ENCODE measurements at regions not wholly inside any gene's neighbourhood (a gene's known extent, or its start where the extent isn't known, plus 50 kb on each side); places are given as distances from the start of the nearest gene placed in this dataset.

GRCh38 chr9:16236882-16237281 lies 633.6 kb downstream of the BNC2 start:
- DNase-seq (ENCODE audit: low read depth in 2 of 2) = no peak

- no peak for DNase-seq (ENCODE audit: low read depth in 2 of 2)
Observed at GRCh38 chr9:16238623-16239138, 631.8 kb downstream of the BNC2 start.

- DNase-seq (ENCODE audit: low read depth in 2 of 2) = no peak
Observed at GRCh38 chr9:16241231-16241630, 629.2 kb downstream of the BNC2 start.

- DNase-seq (ENCODE audit: low read depth in 2 of 2) = no peak
Observed at GRCh38 chr9:16243798-16244197, 626.7 kb downstream of the BNC2 start.

GRCh38 chr9:16245756-16246440 lies 624.6 kb downstream of the BNC2 start:
- no peak for DNase-seq (ENCODE audit: low read depth in 2 of 2)

- DNase-seq (ENCODE audit: low read depth in 2 of 2) = no peak
Observed at GRCh38 chr9:16246785-16247184, 623.7 kb downstream of the BNC2 start.

- no peak for DNase-seq (ENCODE audit: low read depth in 2 of 2)
Observed at GRCh38 chr9:16247188-16247875, 623.1 kb downstream of the BNC2 start.

- no peak for DNase-seq (ENCODE audit: low read depth in 2 of 2)
Observed at GRCh38 chr9:16248822-16249221, 621.6 kb downstream of the BNC2 start.

GRCh38 chr9:16252616-16253015 lies 617.9 kb downstream of the BNC2 start:
- no peak for DNase-seq (ENCODE audit: low read depth in 2 of 2)

GRCh38 chr9:16254674-16255073 lies 615.8 kb downstream of the BNC2 start:
- DNase-seq (ENCODE audit: low read depth in 2 of 2) = no peak

GRCh38 chr9:16255217-16255616 lies 615.3 kb downstream of the BNC2 start:
- no peak for DNase-seq (ENCODE audit: low read depth in 2 of 2)

- DNase-seq (ENCODE audit: low read depth in 2 of 2) = no peak
Observed at GRCh38 chr9:16257604-16258003, 612.9 kb downstream of the BNC2 start.

GRCh38 chr9:16258191-16258590 lies 612.3 kb downstream of the BNC2 start:
- no peak for DNase-seq (ENCODE audit: low read depth in 2 of 2)

- no peak for DNase-seq (ENCODE audit: low read depth in 2 of 2)
Observed at GRCh38 chr9:16258708-16259107, 611.8 kb downstream of the BNC2 start.

- DNase-seq (ENCODE audit: low read depth in 2 of 2) = no peak
Observed at GRCh38 chr9:16262477-16263261, 607.8 kb downstream of the BNC2 start.

- DNase-seq (ENCODE audit: low read depth in 2 of 2) = no peak
Observed at GRCh38 chr9:16265688-16266087, 604.8 kb downstream of the BNC2 start.

GRCh38 chr9:16266648-16267276 lies 603.7 kb downstream of the BNC2 start:
- DNase-seq (ENCODE audit: low read depth in 2 of 2) = no peak

GRCh38 chr9:16267281-16268066 lies 603.0 kb downstream of the BNC2 start:
- DNase-seq (ENCODE audit: low read depth in 2 of 2) = no peak

- no peak for DNase-seq (ENCODE audit: low read depth in 2 of 2)
Observed at GRCh38 chr9:16268067-16268881, 602.2 kb downstream of the BNC2 start.

- DNase-seq (ENCODE audit: low read depth in 2 of 2) = no peak
Observed at GRCh38 chr9:16271967-16272366, 598.5 kb downstream of the BNC2 start.
